RWPE1 (cell line): ENCODE measurements at regions not wholly inside any gene's neighbourhood (a gene's known extent, or its start where the extent isn't known, plus 50 kb on each side); places are given as distances from the start of the nearest gene placed in this dataset.

Experiments used
- CTCF ChIA-PET: fragments of 350-600 bp; sonication (Branson Sonifier 250); formaldehyde crosslinking; extraction: SDS; loops from one replicate; lab custom pipeline; 2021; lab: Yijun Ruan, JAX
- POLR2A ChIA-PET: fragments of 400-600 bp; formaldehyde crosslinking; extraction: SDS; loops from one replicate; lab custom pipeline; 2020; ENCODE audit warnings: antibody characterized with exemption; ENCODE audit not compliant: low non-redundant PET; lab: Yijun Ruan, JAX
- DNase-seq: peaks from one replicate; pipeline ENCODE4 v3.0.0; 2012; ENCODE audit warnings: low spot score
- H3K27ac ChIP-seq: fragments of 450-650 bp; 2 replicates; pipeline ENCODE4 v1.5.1; 2017
- TF ChIP-seq, protein P1 (sequence below): fragments of 450-650 bp; conservative IDR thresholded peaks from 2 replicates; pipeline ENCODE4 v1.5.1; 2017; ENCODE audit warnings: low read depth, mild to moderate bottlenecking

DNA sequence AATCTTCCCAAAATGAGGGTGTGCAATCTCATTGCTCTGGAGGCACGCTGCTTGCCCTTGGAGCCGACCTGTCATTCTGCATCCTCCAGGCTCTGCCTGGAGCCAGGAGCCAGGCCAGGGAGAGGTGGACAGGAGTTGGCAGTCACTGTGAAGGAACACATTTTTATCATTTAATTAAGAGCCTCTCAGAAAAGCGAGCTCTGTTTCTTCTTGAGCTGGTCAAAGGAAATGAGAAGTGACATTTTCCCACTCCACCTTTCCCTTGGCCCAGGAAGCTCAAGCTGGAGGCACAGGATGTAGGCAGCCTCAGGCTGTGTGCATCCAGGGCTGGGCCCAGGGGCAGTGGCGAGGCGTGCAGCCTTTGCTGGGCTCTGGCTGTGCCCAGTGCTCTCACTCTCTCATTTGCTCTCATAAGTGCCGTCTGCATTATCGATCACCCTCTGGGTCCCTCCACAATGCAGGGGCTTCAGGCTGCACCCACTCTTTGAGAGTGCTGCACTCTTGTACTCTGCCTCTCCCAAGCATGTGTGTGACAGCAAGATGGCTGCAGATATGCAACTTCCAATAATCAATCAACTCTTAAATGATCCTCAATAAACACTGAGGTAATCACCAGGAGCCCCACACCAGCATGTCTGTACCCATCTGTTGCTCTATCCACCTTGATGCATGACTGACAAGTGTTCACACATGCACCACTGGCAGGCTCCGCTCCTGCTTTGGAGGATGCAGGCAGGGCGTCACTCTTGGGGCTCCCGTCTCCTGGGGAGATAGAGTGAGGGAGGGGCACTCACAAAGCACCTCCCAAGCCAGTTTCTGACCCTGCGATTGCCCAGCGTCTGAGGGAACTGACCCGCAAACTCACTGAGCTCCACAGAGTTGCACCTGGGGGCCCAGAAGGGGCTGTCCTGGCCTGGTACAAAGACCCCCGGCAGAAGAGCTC, 171.4 kb downstream of the ZNF248 start:
- TF ChIP-seq, protein P1, sequence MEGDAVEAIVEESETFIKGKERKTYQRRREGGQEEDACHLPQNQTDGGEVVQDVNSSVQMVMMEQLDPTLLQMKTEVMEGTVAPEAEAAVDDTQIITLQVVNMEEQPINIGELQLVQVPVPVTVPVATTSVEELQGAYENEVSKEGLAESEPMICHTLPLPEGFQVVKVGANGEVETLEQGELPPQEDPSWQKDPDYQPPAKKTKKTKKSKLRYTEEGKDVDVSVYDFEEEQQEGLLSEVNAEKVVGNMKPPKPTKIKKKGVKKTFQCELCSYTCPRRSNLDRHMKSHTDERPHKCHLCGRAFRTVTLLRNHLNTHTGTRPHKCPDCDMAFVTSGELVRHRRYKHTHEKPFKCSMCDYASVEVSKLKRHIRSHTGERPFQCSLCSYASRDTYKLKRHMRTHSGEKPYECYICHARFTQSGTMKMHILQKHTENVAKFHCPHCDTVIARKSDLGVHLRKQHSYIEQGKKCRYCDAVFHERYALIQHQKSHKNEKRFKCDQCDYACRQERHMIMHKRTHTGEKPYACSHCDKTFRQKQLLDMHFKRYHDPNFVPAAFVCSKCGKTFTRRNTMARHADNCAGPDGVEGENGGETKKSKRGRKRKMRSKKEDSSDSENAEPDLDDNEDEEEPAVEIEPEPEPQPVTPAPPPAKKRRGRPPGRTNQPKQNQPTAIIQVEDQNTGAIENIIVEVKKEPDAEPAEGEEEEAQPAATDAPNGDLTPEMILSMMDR = no peak
- ChIA-PET POLR2A (no interaction called here), CTCF (no interaction called here)
- no peak for DNase-seq
- H3K27ac ChIP-seq = no peak overlapping the region

GRCh38 chr10:37684765-37685164, 172.6 kb downstream of the ZNF248 start:
- no peak for DNase-seq
- ChIA-PET POLR2A (no interaction called here), CTCF (no interaction called here)

DNA sequence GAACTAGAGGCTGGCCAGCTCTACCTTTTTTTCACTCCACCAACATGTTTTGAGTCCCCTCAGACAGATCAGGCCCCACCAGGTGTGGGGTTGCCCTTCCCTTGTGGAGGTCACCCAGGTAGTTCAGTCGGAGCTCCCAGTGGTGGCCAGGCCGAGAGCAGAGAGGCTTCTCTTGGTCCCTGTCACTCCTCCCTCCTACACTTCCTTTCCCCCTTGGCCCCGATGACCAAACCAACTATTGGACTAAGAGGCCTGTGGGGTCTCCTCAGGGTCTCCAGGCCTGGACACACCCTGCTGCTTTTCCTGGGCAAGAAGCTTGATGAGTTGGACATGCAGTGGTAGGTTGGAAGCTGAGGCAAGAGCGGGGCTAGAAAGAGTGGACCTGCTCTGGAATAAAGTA, 174.8 kb downstream of the ZNF248 start:
- no peak overlapping the region for H3K27ac ChIP-seq
- ChIA-PET CTCF (no interaction called here), POLR2A (no interaction called here)
- TF ChIP-seq, protein P1 = no peak
- no peak for DNase-seq

More at GRCh38 chr10:37684765-37685164, 172.6 kb downstream of the ZNF248 start:
- TF ChIP-seq, protein P1 = no peak
- no peak overlapping the region for H3K27ac ChIP-seq

- no peak overlapping the region for H3K27ac ChIP-seq
- ChIA-PET CTCF (interaction anchor here (1.1 kb wide), 1 partner anchor 11 kb away, joined by 3 read pairs; no protein-coding TSS in a partner anchor), POLR2A (no interaction called here)
- TF ChIP-seq, protein P1 = no peak
- no peak for DNase-seq
Measured at GRCh38 chr10:37681617-37681999, 175.8 kb downstream of the ZNF248 start.

GRCh38 chr10:37680716-37681616, 176.4 kb downstream of the ZNF248 start:
- POLR2A ChIA-PET = no interaction called here
- TF ChIP-seq, protein P1 = no peak
- H3K27ac ChIP-seq = no peak overlapping the region
- DNase-seq = no peak
- CTCF ChIA-PET = interaction anchor here (1.1 kb wide), 1 partner anchor 11 kb away, joined by 3 read pairs; no protein-coding TSS in a partner anchor

- TF ChIP-seq, protein P1 = no peak
Measured at GRCh38 chr10:37680243-37680683, 177.1 kb downstream of the ZNF248 start.

More at GRCh38 chr10:37680243-37680683, 177.1 kb downstream of the ZNF248 start:
- DNase-seq = no peak
- ChIA-PET CTCF (no interaction called here), POLR2A (no interaction called here)
- H3K27ac ChIP-seq = no peak overlapping the region
